ENCODE measurements at regions not wholly inside any gene's neighbourhood (a gene's known extent, or its start where the extent isn't known, plus 50 kb on each side); places are given as distances from the start of the nearest gene placed in this dataset.
"Not testable (repeated sequence)": the region's sequence is repeated elsewhere in the genome, so short reads cannot be mapped to it uniquely, and the experiment has no call there.

GRCh38 chr21:10465524-10466110 lies 55.8 kb upstream of the TPTE start:
- TF ChIP-seq POLR2AphosphoS5, POLR2A (IDR thresholded peaks at IDR 0.05): not testable (repeated sequence)
